ENCODE measurements at regions not wholly inside any gene's neighbourhood (a gene's known extent, or its start where the extent isn't known, plus 50 kb on each side); places are given as distances from the start of the nearest gene placed in this dataset.

DNA sequence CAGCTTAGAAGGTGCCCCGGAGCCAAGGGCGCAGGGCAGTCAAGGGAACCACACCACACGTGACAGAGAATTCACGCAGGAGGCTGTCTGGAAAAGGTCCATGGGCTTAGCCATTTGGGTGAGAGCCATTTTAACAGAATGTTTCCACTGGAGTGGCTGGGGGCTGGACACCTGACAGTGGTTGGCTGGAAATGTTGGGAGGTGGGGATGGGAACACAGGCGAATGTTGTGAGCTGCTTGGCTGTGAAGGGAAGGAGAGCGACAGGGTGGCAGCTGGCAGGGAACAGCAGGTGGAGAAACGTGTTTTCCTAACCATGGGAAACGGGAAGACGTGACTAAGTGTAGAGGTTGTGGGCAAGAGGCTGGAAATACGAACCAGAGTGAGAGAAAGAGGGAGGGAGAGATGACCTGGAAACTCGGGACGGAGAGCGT, 100.5 kb upstream of the ZNF32 start:
- Histone ChIP-seq H3K9me2 (replicated peaks; ENCODE audit: insufficient read depth, low read length) (no peaks in the 10 kb centered on the region), H3K9me3 (replicated peaks; ENCODE audit: insufficient read depth, low read length) (no peaks in the 10 kb centered on the region), H4K20me1 (ENCODE audit: insufficient read depth, low read length) (no peaks in the 10 kb centered on the region), H3F3A (ENCODE audit: insufficient read depth, low read length) (no peaks in the 10 kb centered on the region), H3K4me2 (ENCODE audit: low read depth, low read length) (no peak overlapping the region), H3K79me2 (ENCODE audit: low read length) (no peaks in the 10 kb centered on the region), H3K27me3 (replicated peaks; ENCODE audit: insufficient read depth, low read length) (no peaks in the 10 kb centered on the region), H3K9ac (ENCODE audit: low read length) (no peak overlapping the region), H3K4me3 (ENCODE audit: low read length) (no peak overlapping the region), H3K36me3 (replicated peaks; ENCODE audit: insufficient read depth, low read length) (no peaks in the 10 kb centered on the region), H3K4me1 (ENCODE audit: low read length) (no peaks in the 10 kb centered on the region), H3K27ac (ENCODE audit: low read length) (no peak overlapping the region), H2AFZ (ENCODE audit: low read length) (no peak overlapping the region)
- DNase-seq = no peak
- TF ChIP-seq CTCF (IDR thresholded peaks at IDR 0.05; ENCODE audit: low read length) (no peak), EZH2phosphoT487 (IDR thresholded peaks at IDR 0.05; ENCODE audit: low read length) (no peak), EZH2 (optimal IDR thresholded peaks at IDR 0.05; ENCODE audit: low read depth, low read length) (no peak)

DNA sequence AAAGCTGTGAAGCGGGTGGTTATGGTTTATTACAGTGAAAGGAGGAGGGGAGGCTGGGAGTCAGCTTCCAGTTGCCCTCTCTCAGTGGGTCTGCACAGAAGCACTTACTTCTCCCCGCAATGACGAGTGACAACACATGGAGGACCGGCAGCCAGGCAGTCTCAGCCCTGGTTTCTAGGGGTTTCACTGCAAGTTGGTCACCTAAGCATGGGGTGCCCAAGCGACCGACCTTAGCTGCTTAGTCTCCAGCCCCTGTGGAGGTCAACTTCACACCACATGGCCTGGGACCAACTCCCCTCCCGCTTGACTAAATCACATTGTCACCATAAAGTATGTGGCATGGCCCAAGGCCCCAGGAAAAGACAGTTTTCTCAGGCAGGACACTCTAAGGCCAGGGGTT, 99.9 kb upstream of the ZNF32 start:
- H3K79me2 ChIP-seq (ENCODE audit: low read length) = no peaks in the 10 kb centered on the region
- no peak overlapping the region for H3K4me3 ChIP-seq (ENCODE audit: low read length)
- no peak overlapping the region for H2AFZ ChIP-seq (ENCODE audit: low read length)
- no peak overlapping the region for H3K9ac ChIP-seq (ENCODE audit: low read length)
- H3F3A ChIP-seq (ENCODE audit: insufficient read depth, low read length) = no peaks in the 10 kb centered on the region
- no peak overlapping the region for H3K27ac ChIP-seq (ENCODE audit: low read length)
- no peaks in the 10 kb centered on the region for H3K9me2 ChIP-seq (replicated peaks; ENCODE audit: insufficient read depth, low read length)
- no peaks in the 10 kb centered on the region for H3K27me3 ChIP-seq (replicated peaks; ENCODE audit: insufficient read depth, low read length)
- H3K36me3 ChIP-seq (replicated peaks; ENCODE audit: insufficient read depth, low read length) = no peaks in the 10 kb centered on the region
- H4K20me1 ChIP-seq (ENCODE audit: insufficient read depth, low read length) = no peaks in the 10 kb centered on the region
- H3K4me2 ChIP-seq (ENCODE audit: low read depth, low read length) = no peak overlapping the region
- no peaks in the 10 kb centered on the region for H3K4me1 ChIP-seq (ENCODE audit: low read length)
- DNase-seq = no peak
- H3K9me3 ChIP-seq (replicated peaks; ENCODE audit: insufficient read depth, low read length) = no peaks in the 10 kb centered on the region
- TF ChIP-seq EZH2 (optimal IDR thresholded peaks at IDR 0.05; ENCODE audit: low read depth, low read length) (no peak), CTCF (IDR thresholded peaks at IDR 0.05; ENCODE audit: low read length) (no peak), EZH2phosphoT487 (IDR thresholded peaks at IDR 0.05; ENCODE audit: low read length) (no peak)

GRCh38 chr10:43746906-43747305, 98.2 kb upstream of the ZNF32 start:
- DNase-seq = no peak
- H2AFZ ChIP-seq (ENCODE audit: low read length) = no peak overlapping the region
- H3K4me3 ChIP-seq (ENCODE audit: low read length) = no peak overlapping the region
- H3K9me2 ChIP-seq (replicated peaks; ENCODE audit: insufficient read depth, low read length) = no peaks in the 10 kb centered on the region
- H3K27ac ChIP-seq (ENCODE audit: low read length) = no peak overlapping the region
- no peaks in the 10 kb centered on the region for H3K9me3 ChIP-seq (replicated peaks; ENCODE audit: insufficient read depth, low read length)
- H3K4me2 ChIP-seq (ENCODE audit: low read depth, low read length) = no peak overlapping the region
- no peaks in the 10 kb centered on the region for H4K20me1 ChIP-seq (ENCODE audit: insufficient read depth, low read length)
- H3K4me1 ChIP-seq (ENCODE audit: low read length) = no peaks in the 10 kb centered on the region
- H3K9ac ChIP-seq (ENCODE audit: low read length) = no peak overlapping the region
- TF ChIP-seq EZH2phosphoT487 (IDR thresholded peaks at IDR 0.05; ENCODE audit: low read length) (no peak), CTCF (IDR thresholded peaks at IDR 0.05; ENCODE audit: low read length) (no peak), EZH2 (optimal IDR thresholded peaks at IDR 0.05; ENCODE audit: low read depth, low read length) (no peak)
- H3F3A ChIP-seq (ENCODE audit: insufficient read depth, low read length) = no peaks in the 10 kb centered on the region
- no peaks in the 10 kb centered on the region for H3K79me2 ChIP-seq (ENCODE audit: low read length)
- no peaks in the 10 kb centered on the region for H3K36me3 ChIP-seq (replicated peaks; ENCODE audit: insufficient read depth, low read length)
- H3K27me3 ChIP-seq (replicated peaks; ENCODE audit: insufficient read depth, low read length) = no peaks in the 10 kb centered on the region
